WTC11 (cell line): ENCODE measurements at regions not wholly inside any gene's neighbourhood (a gene's known extent, or its start where the extent isn't known, plus 50 kb on each side); places are given as distances from the start of the nearest gene placed in this dataset.

Experiments
- ATAC-seq: fragments of 200-7000 bp; cut with Tn5 transposase; 2 replicates; pipeline ENCODE4 v1.10.0; 2021; ENCODE audit warnings: mild to moderate bottlenecking, moderate library complexity
- CTCF ChIA-PET: fragments of 300-600 bp; sonication (Branson Sonifier 250); formaldehyde crosslinking; loops from one replicate; lab custom pipeline; 2021; ENCODE audit warnings: antibody characterized with exemption; lab: Charles Lee
- POLR2A ChIA-PET: fragments of 350-600 bp; sonication (Branson Sonifier 250); formaldehyde crosslinking; loops from one replicate; lab custom pipeline; 2021; ENCODE audit warnings: antibody characterized with exemption; lab: Charles Lee
- DNase-seq: peaks from one replicate; pipeline ENCODE4 v3.0.0; 2021; ENCODE audit warnings: low spot score
- H3K27ac Mint-ChIP-seq: 2 replicates; pipeline ENCODE4 v1.8.0; 2021; ENCODE audit warnings: mixed read lengths
- H3K27me3 Mint-ChIP-seq: 2 replicates; pipeline ENCODE4 v1.8.0; 2021; ENCODE audit warnings: low read depth, mild to moderate bottlenecking, moderate library complexity, mixed read lengths
- H3K36me3 Mint-ChIP-seq: 2 replicates; pipeline ENCODE4 v1.8.0; 2021; ENCODE audit warnings: mixed read lengths
- H3K4me1 Mint-ChIP-seq: 2 replicates; pipeline ENCODE4 v1.8.0; 2022; ENCODE audit warnings: mixed read lengths
- H3K4me3 Mint-ChIP-seq: 2 replicates; pipeline ENCODE4 v1.8.0; 2021; ENCODE audit warnings: mild to moderate bottlenecking, moderate library complexity, mixed read lengths
- H3K9me3 Mint-ChIP-seq: 2 replicates; pipeline ENCODE4 v1.8.0; 2021; ENCODE audit warnings: mixed read lengths
- CREB1 ChIP-seq: sonication (generic); formaldehyde crosslinking; IDR thresholded peaks from 2 replicates; pipeline ENCODE4 v1.8.0; 2023; ENCODE audit warnings: mild to moderate bottlenecking, missing genetic modification reagents
- EMX1 ChIP-seq: fragments of 250-450 bp; sonication (Bioruptor Pico); IDR thresholded peaks from 2 replicates; pipeline ENCODE4 v1.8.0; 2021; ENCODE audit warnings: mild to moderate bottlenecking
- FOXJ3 ChIP-seq: sonication (generic); formaldehyde crosslinking; IDR thresholded peaks from 2 replicates; pipeline ENCODE4 v1.9.0; 2021; ENCODE audit warnings: missing genetic modification reagents, mild to moderate bottlenecking, borderline replicate concordance
- GABPB1 ChIP-seq: sonication (generic); formaldehyde crosslinking; IDR thresholded peaks from 2 replicates; pipeline ENCODE4 v1.8.1; 2023; ENCODE audit warnings: mild to moderate bottlenecking, missing genetic modification reagents
- KAT7 ChIP-seq: sonication (generic); formaldehyde crosslinking; IDR thresholded peaks from 2 replicates; pipeline ENCODE4 v1.8.1; 2023; ENCODE audit warnings: missing genetic modification reagents, mild to moderate bottlenecking, borderline replicate concordance
- MYBL2 ChIP-seq: sonication (generic); formaldehyde crosslinking; IDR thresholded peaks from 2 replicates; pipeline ENCODE4 v1.8.1; 2023; ENCODE audit warnings: mild to moderate bottlenecking, moderate library complexity, missing genetic modification reagents
- TEAD1 ChIP-seq: sonication (generic); formaldehyde crosslinking; IDR thresholded peaks from 2 replicates; pipeline ENCODE4 v1.8.0; 2022; ENCODE audit warnings: mild to moderate bottlenecking, missing genetic modification reagents
- TEAD4 ChIP-seq: sonication (generic); formaldehyde crosslinking; IDR thresholded peaks from 2 replicates; pipeline ENCODE4 v1.8.0; 2022; ENCODE audit warnings: mild to moderate bottlenecking, missing genetic modification reagents
- ZNF219 ChIP-seq: sonication (generic); formaldehyde crosslinking; IDR thresholded peaks from 2 replicates; pipeline ENCODE4 v1.8.0; 2023; ENCODE audit warnings: missing genetic modification reagents, mild to moderate bottlenecking, borderline replicate concordance
- TF ChIP-seq, protein P1 (sequence below): fragments of 250-450 bp; sonication (Bioruptor Pico); IDR thresholded peaks from 2 replicates; pipeline ENCODE4 v1.8.0; 2021; ENCODE audit warnings: mild to moderate bottlenecking
- TF ChIP-seq, protein P2 (sequence below): sonication (generic); formaldehyde crosslinking; IDR thresholded peaks from 2 replicates; pipeline ENCODE4 v1.8.1; 2023; ENCODE audit warnings: mild to moderate bottlenecking, missing genetic modification reagents, moderate library complexity
- TF ChIP-seq, protein P3 (sequence below): sonication (generic); formaldehyde crosslinking; IDR thresholded peaks from 2 replicates; pipeline ENCODE4 v1.8.1; 2023; ENCODE audit warnings: mild to moderate bottlenecking, missing genetic modification reagents
- TF ChIP-seq, protein P4 (sequence below): sonication (generic); formaldehyde crosslinking; conservative IDR thresholded peaks from 2 replicates; pipeline ENCODE4 v1.8.1; 2022; ENCODE audit warnings: mild to moderate bottlenecking, missing genetic modification reagents
- TF ChIP-seq, protein P5 (sequence below): fragments of 200-600 bp; IDR thresholded peaks from 2 replicates; pipeline ENCODE4 v1.8.0; 2022; ENCODE audit warnings: antibody characterized with exemption
- TF ChIP-seq, protein P6 (sequence below): fragments of 250-450 bp; sonication (Bioruptor Pico); IDR thresholded peaks from 2 replicates; pipeline ENCODE4 v1.9.0; 2021; ENCODE audit warnings: mild to moderate bottlenecking
- TF ChIP-seq, protein P7 (sequence below): sonication (generic); formaldehyde crosslinking; IDR thresholded peaks from 2 replicates; pipeline ENCODE4 v1.8.1; 2023; ENCODE audit warnings: mild to moderate bottlenecking, missing genetic modification reagents, moderate library complexity

DNA sequence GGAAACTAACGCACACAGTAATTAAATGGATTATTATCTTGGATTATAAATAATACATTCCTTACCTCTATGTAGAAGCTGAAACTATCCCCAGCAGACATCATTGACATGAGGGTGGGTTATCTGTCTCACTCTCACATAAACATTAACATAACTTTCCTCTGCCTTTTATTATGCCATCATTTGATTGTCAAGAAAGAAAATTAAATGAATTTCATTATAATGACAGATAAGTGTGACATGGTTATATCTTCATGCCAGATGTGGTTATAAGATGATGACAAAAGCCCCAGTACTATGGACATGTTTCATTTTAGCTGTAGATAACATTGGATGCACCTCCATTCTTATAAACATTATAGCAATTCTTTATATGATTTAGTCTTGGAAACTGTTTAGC lies 476.5 kb downstream of the KCNT2 start (continued):
- TF ChIP-seq, protein P1, sequence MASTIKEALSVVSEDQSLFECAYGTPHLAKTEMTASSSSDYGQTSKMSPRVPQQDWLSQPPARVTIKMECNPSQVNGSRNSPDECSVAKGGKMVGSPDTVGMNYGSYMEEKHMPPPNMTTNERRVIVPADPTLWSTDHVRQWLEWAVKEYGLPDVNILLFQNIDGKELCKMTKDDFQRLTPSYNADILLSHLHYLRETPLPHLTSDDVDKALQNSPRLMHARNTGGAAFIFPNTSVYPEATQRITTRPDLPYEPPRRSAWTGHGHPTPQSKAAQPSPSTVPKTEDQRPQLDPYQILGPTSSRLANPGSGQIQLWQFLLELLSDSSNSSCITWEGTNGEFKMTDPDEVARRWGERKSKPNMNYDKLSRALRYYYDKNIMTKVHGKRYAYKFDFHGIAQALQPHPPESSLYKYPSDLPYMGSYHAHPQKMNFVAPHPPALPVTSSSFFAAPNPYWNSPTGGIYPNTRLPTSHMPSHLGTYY (CRISPR knock-in tag): no peak
- TF ChIP-seq, protein P2, sequence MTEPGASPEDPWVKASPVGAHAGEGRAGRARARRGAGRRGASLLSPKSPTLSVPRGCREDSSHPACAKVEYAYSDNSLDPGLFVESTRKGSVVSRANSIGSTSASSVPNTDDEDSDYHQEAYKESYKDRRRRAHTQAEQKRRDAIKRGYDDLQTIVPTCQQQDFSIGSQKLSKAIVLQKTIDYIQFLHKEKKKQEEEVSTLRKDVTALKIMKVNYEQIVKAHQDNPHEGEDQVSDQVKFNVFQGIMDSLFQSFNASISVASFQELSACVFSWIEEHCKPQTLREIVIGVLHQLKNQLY (CRISPR knock-in tag): no peak
- no peak for TF ChIP-seq KAT7 (CRISPR knock-in tag)

DNA sequence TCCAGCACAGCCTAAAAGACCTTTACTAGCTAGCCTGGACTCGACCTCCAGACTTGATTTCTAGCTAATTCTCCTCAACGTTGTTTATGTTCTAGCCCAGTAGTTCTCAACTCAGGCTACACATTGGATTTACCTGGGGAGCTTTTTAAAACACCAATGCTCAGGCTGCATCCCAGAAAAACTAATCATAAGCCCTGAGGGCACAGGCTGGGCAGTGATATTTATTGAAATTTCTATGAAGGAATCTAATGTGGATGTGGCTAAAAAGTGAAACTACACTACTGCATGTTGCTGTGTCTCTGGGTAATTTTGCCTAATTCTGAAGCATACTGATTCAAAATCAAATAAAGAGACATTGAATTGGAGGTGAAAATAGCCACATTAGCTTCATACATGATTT lies 479.4 kb downstream of the KCNT2 start:
- Mint-ChIP-seq H3K4me1 (no peaks in the 10 kb centered on the region), H3K27me3 (no peaks in the 10 kb centered on the region), H3K4me3 (no peak overlapping the region), H3K36me3 (no peaks in the 10 kb centered on the region), H3K27ac (no peak overlapping the region), H3K9me3 (no peaks in the 10 kb centered on the region)
- TF ChIP-seq ZNF219 (no peak), CREB1 (CRISPR knock-in tag) (no peak), TEAD4 (CRISPR knock-in tag) (no peak), MYBL2 (CRISPR knock-in tag) (no peak), TEAD1 (no peak), GABPB1 (CRISPR knock-in tag) (no peak), EMX1 (no peak)
- TF ChIP-seq, protein P3, sequence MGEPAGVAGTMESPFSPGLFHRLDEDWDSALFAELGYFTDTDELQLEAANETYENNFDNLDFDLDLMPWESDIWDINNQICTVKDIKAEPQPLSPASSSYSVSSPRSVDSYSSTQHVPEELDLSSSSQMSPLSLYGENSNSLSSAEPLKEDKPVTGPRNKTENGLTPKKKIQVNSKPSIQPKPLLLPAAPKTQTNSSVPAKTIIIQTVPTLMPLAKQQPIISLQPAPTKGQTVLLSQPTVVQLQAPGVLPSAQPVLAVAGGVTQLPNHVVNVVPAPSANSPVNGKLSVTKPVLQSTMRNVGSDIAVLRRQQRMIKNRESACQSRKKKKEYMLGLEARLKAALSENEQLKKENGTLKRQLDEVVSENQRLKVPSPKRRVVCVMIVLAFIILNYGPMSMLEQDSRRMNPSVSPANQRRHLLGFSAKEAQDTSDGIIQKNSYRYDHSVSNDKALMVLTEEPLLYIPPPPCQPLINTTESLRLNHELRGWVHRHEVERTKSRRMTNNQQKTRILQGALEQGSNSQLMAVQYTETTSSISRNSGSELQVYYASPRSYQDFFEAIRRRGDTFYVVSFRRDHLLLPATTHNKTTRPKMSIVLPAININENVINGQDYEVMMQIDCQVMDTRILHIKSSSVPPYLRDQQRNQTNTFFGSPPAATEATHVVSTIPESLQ: no peak
- TF ChIP-seq, protein P4, sequence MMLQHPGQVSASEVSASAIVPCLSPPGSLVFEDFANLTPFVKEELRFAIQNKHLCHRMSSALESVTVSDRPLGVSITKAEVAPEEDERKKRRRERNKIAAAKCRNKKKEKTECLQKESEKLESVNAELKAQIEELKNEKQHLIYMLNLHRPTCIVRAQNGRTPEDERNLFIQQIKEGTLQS (CRISPR knock-in tag): no peak
- TF ChIP-seq, protein P5, sequence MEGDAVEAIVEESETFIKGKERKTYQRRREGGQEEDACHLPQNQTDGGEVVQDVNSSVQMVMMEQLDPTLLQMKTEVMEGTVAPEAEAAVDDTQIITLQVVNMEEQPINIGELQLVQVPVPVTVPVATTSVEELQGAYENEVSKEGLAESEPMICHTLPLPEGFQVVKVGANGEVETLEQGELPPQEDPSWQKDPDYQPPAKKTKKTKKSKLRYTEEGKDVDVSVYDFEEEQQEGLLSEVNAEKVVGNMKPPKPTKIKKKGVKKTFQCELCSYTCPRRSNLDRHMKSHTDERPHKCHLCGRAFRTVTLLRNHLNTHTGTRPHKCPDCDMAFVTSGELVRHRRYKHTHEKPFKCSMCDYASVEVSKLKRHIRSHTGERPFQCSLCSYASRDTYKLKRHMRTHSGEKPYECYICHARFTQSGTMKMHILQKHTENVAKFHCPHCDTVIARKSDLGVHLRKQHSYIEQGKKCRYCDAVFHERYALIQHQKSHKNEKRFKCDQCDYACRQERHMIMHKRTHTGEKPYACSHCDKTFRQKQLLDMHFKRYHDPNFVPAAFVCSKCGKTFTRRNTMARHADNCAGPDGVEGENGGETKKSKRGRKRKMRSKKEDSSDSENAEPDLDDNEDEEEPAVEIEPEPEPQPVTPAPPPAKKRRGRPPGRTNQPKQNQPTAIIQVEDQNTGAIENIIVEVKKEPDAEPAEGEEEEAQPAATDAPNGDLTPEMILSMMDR: no peak
- TF ChIP-seq, protein P6, sequence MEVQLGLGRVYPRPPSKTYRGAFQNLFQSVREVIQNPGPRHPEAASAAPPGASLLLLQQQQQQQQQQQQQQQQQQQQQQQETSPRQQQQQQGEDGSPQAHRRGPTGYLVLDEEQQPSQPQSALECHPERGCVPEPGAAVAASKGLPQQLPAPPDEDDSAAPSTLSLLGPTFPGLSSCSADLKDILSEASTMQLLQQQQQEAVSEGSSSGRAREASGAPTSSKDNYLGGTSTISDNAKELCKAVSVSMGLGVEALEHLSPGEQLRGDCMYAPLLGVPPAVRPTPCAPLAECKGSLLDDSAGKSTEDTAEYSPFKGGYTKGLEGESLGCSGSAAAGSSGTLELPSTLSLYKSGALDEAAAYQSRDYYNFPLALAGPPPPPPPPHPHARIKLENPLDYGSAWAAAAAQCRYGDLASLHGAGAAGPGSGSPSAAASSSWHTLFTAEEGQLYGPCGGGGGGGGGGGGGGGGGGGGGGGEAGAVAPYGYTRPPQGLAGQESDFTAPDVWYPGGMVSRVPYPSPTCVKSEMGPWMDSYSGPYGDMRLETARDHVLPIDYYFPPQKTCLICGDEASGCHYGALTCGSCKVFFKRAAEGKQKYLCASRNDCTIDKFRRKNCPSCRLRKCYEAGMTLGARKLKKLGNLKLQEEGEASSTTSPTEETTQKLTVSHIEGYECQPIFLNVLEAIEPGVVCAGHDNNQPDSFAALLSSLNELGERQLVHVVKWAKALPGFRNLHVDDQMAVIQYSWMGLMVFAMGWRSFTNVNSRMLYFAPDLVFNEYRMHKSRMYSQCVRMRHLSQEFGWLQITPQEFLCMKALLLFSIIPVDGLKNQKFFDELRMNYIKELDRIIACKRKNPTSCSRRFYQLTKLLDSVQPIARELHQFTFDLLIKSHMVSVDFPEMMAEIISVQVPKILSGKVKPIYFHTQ (CRISPR knock-in tag): no peak
- TF ChIP-seq, protein P7, sequence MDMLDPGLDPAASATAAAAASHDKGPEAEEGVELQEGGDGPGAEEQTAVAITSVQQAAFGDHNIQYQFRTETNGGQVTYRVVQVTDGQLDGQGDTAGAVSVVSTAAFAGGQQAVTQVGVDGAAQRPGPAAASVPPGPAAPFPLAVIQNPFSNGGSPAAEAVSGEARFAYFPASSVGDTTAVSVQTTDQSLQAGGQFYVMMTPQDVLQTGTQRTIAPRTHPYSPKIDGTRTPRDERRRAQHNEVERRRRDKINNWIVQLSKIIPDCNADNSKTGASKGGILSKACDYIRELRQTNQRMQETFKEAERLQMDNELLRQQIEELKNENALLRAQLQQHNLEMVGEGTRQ: no peak
- CTCF ChIA-PET: no interaction called here
- ATAC-seq: no peak
- POLR2A ChIA-PET: no interaction called here
- DNase-seq: no peak

DNA sequence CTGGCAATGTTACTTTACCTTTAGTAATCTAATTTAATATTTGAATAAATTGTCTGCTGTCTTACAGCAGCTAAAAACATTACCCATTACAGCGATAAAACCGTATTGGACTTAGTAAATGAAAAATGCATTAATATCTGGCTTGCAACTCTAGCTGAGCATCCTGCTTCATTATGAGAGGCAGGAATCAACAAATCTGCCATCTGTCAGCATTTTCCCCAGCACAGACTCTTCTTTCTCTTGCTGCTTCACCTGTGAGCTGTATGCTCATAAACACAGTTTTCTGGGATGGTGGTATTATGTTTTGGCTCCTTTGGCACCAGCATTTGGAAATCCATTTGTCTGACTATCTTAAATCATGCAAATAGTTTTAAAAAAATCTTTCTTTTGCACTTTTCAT lies 487.1 kb downstream of the KCNT2 start:
- no peak for TF ChIP-seq FOXJ3 (CRISPR knock-in tag)
- TF ChIP-seq, all 79 proteins: peak for 0
- Mint-ChIP-seq H3K4me1 (peaks cover 3% of the 10 kb centered on the region; the same call in 1 of the 2 replicates), H3K27ac (no peak overlapping the region), H3K9me3 (no peaks in the 10 kb centered on the region), H3K4me3 (no peak overlapping the region), H3K36me3 (no peaks in the 10 kb centered on the region), H3K27me3 (no peaks in the 10 kb centered on the region)
- DNase-seq: no peak
- no peak for ATAC-seq
- ChIA-PET CTCF (no interaction called here), POLR2A (no interaction called here)
